ENCODE measurements at regions not wholly inside any gene's neighbourhood (a gene's known extent, or its start where the extent isn't known, plus 50 kb on each side); places are given as distances from the start of the nearest gene placed in this dataset.

DNA sequence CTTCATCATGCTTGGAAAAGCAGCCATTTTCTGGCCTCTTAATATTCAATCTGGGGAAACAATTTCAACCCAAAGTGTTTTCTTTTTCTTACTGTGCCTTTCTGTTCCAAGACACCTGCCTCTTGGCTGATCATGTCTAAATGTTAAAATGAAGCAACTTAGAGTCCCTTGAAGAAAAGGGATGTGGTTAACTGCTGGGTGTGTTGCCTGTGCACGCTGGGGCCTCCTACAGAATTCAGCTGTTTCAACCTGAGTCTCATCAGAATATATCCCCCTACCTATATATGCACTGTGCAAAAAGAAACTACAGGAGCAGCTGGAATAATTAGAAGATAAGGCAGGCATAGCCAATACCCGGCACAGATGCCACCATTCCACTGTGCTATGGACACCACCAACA lies 222.0 kb downstream of the OMA1 start:
- H3K36me3 ChIP-seq (ENCODE audit: control insufficient read depth in 1 of 2, insufficient read depth in 2 of 2, low read length in 2 of 2): no peaks in the 10 kb centered on the region
- no peak overlapping the region for H3K4me3 ChIP-seq (replicated peaks in 1 of 2; ENCODE audit: low read depth in 1 of 2, low read length in 2 of 2)
- no peak overlapping the region for H3K27ac ChIP-seq (ENCODE audit: low read depth, low read length)
- no peak overlapping the region for H3K9ac ChIP-seq (ENCODE audit: low read length)
- H3K9me3 ChIP-seq (ENCODE audit: control insufficient read depth in 1 of 2, insufficient read depth in 1 of 2, low read depth in 1 of 2, low read length in 2 of 2): no peaks in the 10 kb centered on the region
- ChIA-PET POLR2A (no interaction called here), CTCF (no interaction called here), RAD21 (ENCODE audit: low non-redundant PET in 1 of 2, low total read pairs in 2 of 2, uncharacterized antibody in 2 of 2, unreplicated experiment in 2 of 2) (no interaction called here)
- DNase-seq (ENCODE audit: low read depth, low spot score) (no peak), ATAC-seq (no peak)
- H3K27me3 ChIP-seq (ENCODE audit: insufficient read depth, low read length): peaks cover 6% of the 10 kb centered on the region
- no peaks in the 10 kb centered on the region for H3K4me1 ChIP-seq (ENCODE audit: control insufficient read depth in 1 of 2, insufficient read depth in 2 of 2, low read length in 2 of 2)
- H3K9me2 ChIP-seq (ENCODE audit: insufficient read depth): no peaks in the 10 kb centered on the region
- BruUV-seq (replicated peaks): no TSS peak
- no peaks in the 10 kb centered on the region for H3K79me2 ChIP-seq (ENCODE audit: insufficient read depth, low read length)
- no peak overlapping the region for H2AFZ ChIP-seq (ENCODE audit: low read depth, low read length, poor library complexity, severe bottlenecking)
- H4K20me1 ChIP-seq (ENCODE audit: insufficient read depth): no peaks in the 10 kb centered on the region
- intact Hi-C loops (cut with micrococcal nuclease): no loop called here
- no peak overlapping the region for H3K4me2 ChIP-seq (ENCODE audit: low read length)
- TF ChIP-seq, protein P1, sequence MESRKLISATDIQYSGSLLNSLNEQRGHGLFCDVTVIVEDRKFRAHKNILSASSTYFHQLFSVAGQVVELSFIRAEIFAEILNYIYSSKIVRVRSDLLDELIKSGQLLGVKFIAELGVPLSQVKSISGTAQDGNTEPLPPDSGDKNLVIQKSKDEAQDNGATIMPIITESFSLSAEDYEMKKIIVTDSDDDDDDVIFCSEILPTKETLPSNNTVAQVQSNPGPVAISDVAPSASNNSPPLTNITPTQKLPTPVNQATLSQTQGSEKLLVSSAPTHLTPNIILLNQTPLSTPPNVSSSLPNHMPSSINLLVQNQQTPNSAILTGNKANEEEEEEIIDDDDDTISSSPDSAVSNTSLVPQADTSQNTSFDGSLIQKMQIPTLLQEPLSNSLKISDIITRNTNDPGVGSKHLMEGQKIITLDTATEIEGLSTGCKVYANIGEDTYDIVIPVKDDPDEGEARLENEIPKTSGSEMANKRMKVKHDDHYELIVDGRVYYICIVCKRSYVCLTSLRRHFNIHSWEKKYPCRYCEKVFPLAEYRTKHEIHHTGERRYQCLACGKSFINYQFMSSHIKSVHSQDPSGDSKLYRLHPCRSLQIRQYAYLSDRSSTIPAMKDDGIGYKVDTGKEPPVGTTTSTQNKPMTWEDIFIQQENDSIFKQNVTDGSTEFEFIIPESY (IDR thresholded peaks at IDR 0.05; ENCODE audit: extremely low read depth, insufficient replicate concordance, low read length): no peak
- TF ChIP-seq FOSL1 (IDR thresholded peaks at IDR 0.05; ENCODE audit: low read depth) (no peak), ZFX (IDR thresholded peaks at IDR 0.05) (no peak), POLR2AphosphoS5 (IDR thresholded peaks at IDR 0.05; ENCODE audit: low read depth, low read length) (no peak), EGR1 (IDR thresholded peaks at IDR 0.05; ENCODE audit: low read depth) (no peak), SIN3A (IDR thresholded peaks at IDR 0.05; ENCODE audit: low read depth) (no peak), RAD21 (IDR thresholded peaks at IDR 0.05; ENCODE audit: low read depth) (no peak), SP1 (IDR thresholded peaks at IDR 0.05; ENCODE audit: low read depth) (no peak), CBX3 (IDR thresholded peaks at IDR 0.05; ENCODE audit: low read depth) (no peak), CEBPB (IDR thresholded peaks at IDR 0.05; ENCODE audit: low read depth) (no peak), EZH2phosphoT487 (IDR thresholded peaks at IDR 0.05; ENCODE audit: borderline replicate concordance) (no peak), JUND (IDR thresholded peaks at IDR 0.05) (no peak), ELF1 (IDR thresholded peaks at IDR 0.05; ENCODE audit: borderline replicate concordance, low read depth) (no peak), SRF (IDR thresholded peaks at IDR 0.05; ENCODE audit: low read depth) (no peak), YY1 (IDR thresholded peaks at IDR 0.05; ENCODE audit: extremely low read depth, insufficient replicate concordance, low read depth, low read length) (no peak)
- TF ChIP-seq, protein P2, sequence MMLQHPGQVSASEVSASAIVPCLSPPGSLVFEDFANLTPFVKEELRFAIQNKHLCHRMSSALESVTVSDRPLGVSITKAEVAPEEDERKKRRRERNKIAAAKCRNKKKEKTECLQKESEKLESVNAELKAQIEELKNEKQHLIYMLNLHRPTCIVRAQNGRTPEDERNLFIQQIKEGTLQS (IDR thresholded peaks at IDR 0.05): no peak
- TF ChIP-seq, protein P3, sequence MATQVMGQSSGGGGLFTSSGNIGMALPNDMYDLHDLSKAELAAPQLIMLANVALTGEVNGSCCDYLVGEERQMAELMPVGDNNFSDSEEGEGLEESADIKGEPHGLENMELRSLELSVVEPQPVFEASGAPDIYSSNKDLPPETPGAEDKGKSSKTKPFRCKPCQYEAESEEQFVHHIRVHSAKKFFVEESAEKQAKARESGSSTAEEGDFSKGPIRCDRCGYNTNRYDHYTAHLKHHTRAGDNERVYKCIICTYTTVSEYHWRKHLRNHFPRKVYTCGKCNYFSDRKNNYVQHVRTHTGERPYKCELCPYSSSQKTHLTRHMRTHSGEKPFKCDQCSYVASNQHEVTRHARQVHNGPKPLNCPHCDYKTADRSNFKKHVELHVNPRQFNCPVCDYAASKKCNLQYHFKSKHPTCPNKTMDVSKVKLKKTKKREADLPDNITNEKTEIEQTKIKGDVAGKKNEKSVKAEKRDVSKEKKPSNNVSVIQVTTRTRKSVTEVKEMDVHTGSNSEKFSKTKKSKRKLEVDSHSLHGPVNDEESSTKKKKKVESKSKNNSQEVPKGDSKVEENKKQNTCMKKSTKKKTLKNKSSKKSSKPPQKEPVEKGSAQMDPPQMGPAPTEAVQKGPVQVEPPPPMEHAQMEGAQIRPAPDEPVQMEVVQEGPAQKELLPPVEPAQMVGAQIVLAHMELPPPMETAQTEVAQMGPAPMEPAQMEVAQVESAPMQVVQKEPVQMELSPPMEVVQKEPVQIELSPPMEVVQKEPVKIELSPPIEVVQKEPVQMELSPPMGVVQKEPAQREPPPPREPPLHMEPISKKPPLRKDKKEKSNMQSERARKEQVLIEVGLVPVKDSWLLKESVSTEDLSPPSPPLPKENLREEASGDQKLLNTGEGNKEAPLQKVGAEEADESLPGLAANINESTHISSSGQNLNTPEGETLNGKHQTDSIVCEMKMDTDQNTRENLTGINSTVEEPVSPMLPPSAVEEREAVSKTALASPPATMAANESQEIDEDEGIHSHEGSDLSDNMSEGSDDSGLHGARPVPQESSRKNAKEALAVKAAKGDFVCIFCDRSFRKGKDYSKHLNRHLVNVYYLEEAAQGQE (IDR thresholded peaks at IDR 0.05; ENCODE audit: low read depth): no peak
- TF ChIP-seq, protein P4, sequence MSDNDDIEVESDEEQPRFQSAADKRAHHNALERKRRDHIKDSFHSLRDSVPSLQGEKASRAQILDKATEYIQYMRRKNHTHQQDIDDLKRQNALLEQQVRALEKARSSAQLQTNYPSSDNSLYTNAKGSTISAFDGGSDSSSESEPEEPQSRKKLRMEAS (IDR thresholded peaks at IDR 0.05): no peak
- TF ChIP-seq, protein P5, sequence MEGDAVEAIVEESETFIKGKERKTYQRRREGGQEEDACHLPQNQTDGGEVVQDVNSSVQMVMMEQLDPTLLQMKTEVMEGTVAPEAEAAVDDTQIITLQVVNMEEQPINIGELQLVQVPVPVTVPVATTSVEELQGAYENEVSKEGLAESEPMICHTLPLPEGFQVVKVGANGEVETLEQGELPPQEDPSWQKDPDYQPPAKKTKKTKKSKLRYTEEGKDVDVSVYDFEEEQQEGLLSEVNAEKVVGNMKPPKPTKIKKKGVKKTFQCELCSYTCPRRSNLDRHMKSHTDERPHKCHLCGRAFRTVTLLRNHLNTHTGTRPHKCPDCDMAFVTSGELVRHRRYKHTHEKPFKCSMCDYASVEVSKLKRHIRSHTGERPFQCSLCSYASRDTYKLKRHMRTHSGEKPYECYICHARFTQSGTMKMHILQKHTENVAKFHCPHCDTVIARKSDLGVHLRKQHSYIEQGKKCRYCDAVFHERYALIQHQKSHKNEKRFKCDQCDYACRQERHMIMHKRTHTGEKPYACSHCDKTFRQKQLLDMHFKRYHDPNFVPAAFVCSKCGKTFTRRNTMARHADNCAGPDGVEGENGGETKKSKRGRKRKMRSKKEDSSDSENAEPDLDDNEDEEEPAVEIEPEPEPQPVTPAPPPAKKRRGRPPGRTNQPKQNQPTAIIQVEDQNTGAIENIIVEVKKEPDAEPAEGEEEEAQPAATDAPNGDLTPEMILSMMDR (IDR thresholded peaks at IDR 0.05 in 2 of 3, conservative IDR thresholded peaks at IDR 0.05 in 1 of 3; ENCODE audit: borderline replicate concordance in 1 of 3, insufficient read depth in 1 of 3, low read depth in 2 of 3, low read length in 2 of 3): no peak
